HG03280 (cell line): ENCODE measurements at regions not wholly inside any gene's neighbourhood (a gene's known extent, or its start where the extent isn't known, plus 50 kb on each side); places are given as distances from the start of the nearest gene placed in this dataset.

ENCODE experiments used
- ATAC-seq: cut with Tn5 transposase; IDR thresholded peaks from one replicate; pipeline ENCODE4 v1.9.1; 2021; ENCODE audit warnings: mild to moderate bottlenecking, moderate library complexity; ENCODE audit not compliant: unreplicated experiment

GRCh38 chr2:47238638-47239037, 62.3 kb upstream of the CALM2 start:
- no peak for ATAC-seq

- ATAC-seq, result no peak
Measured at GRCh38 chr2:47237375-47238334, 61.3 kb upstream of the CALM2 start.

- no peak for ATAC-seq
Measured at GRCh38 chr2:47236503-47237215, 60.3 kb upstream of the CALM2 start.

GRCh38 chr2:47235132-47235531, 58.8 kb upstream of the CALM2 start:
- no peak for ATAC-seq

GRCh38 chr2:47234456-47234855, 58.1 kb upstream of the CALM2 start:
- no peak for ATAC-seq

- no peak for ATAC-seq
Measured at GRCh38 chr2:47232738-47233415, 56.6 kb upstream of the CALM2 start.

GRCh38 chr2:47230418-47230817, 54.1 kb upstream of the CALM2 start:
- no peak for ATAC-seq

GRCh38 chr2:47227532-47228279, 51.4 kb upstream of the CALM2 start:
- ATAC-seq, result no peak

- ATAC-seq, result no peak
Measured at GRCh38 chr2:47226923-47227220, 50.6 kb upstream of the CALM2 start.

- ATAC-seq, result no peak
Measured at GRCh38 chr2:47226132-47226922, 50.0 kb upstream of the CALM2 start.
